ENCODE measurements at regions not wholly inside any gene's neighbourhood (a gene's known extent, or its start where the extent isn't known, plus 50 kb on each side); places are given as distances from the start of the nearest gene placed in this dataset.

GRCh38 chr12:24069532-24070395 lies 120.3 kb upstream of the SOX5 start:
- TF ChIP-seq CTCF (IDR thresholded peaks at IDR 0.05; ENCODE audit: insufficient read depth, low read depth, low read length) = no peak
- no peak for DNase-seq (ENCODE audit: low read depth)

GRCh38 chr12:24066865-24067264 lies 117.4 kb upstream of the SOX5 start:
- peak; percentile 55 for DNase-seq (ENCODE audit: low read depth)
- H3K4me3 ChIP-seq (ENCODE audit: low read depth, low read length) = no peak overlapping the region
- TF ChIP-seq CTCF (IDR thresholded peaks at IDR 0.05; ENCODE audit: insufficient read depth, low read depth, low read length) = no peak

More at GRCh38 chr12:24069532-24070395, 120.3 kb upstream of the SOX5 start:
- H3K4me3 ChIP-seq (ENCODE audit: low read depth, low read length) = no peak overlapping the region

GRCh38 chr12:24066097-24066496 lies 116.6 kb upstream of the SOX5 start:
- no peak for DNase-seq (ENCODE audit: low read depth)
- no peak overlapping the region for H3K4me3 ChIP-seq (ENCODE audit: low read depth, low read length)
- TF ChIP-seq CTCF (IDR thresholded peaks at IDR 0.05; ENCODE audit: insufficient read depth, low read depth, low read length) = no peak

GRCh38 chr12:24062642-24063245 lies 113.3 kb upstream of the SOX5 start:
- peak; percentile 36 for DNase-seq (ENCODE audit: low read depth)
- no peak overlapping the region for H3K4me3 ChIP-seq (ENCODE audit: low read depth, low read length)
- TF ChIP-seq CTCF (IDR thresholded peaks at IDR 0.05; ENCODE audit: insufficient read depth, low read depth, low read length) = no peak

- DNase-seq (ENCODE audit: low read depth) = no peak
- TF ChIP-seq CTCF (IDR thresholded peaks at IDR 0.05; ENCODE audit: insufficient read depth, low read depth, low read length) = no peak
- no peak overlapping the region for H3K4me3 ChIP-seq (ENCODE audit: low read depth, low read length)
These were observed 110.6 kb upstream of the SOX5 start for GRCh38 chr12:24060089-24060488.

GRCh38 chr12:24057920-24058476 lies 108.5 kb upstream of the SOX5 start:
- no peak for TF ChIP-seq CTCF (IDR thresholded peaks at IDR 0.05; ENCODE audit: insufficient read depth, low read depth, low read length)

More at GRCh38 chr12:24057920-24058476, 108.5 kb upstream of the SOX5 start:
- no peak for DNase-seq (ENCODE audit: low read depth)
- H3K4me3 ChIP-seq (ENCODE audit: low read depth, low read length) = no peak overlapping the region

All from fibroblast of villous mesenchyme (primary cell).